Activated naive CD4-positive, alpha-beta T cell treated with anti-CD3 and anti-CD28 coated beads, Interleukin-2, amount 10 ng/mL, durations not matched to agents 7 days and 5 days (primary cell): ENCODE measurements at regions not wholly inside any gene's neighbourhood (a gene's known extent, or its start where the extent isn't known, plus 50 kb on each side); places are given as distances from the start of the nearest gene placed in this dataset.

Experiments used
- CTCF ChIA-PET: fragments of 350-600 bp; sonication (Branson Sonifier 250); formaldehyde crosslinking; loops from one replicate; lab custom pipeline; 2021; ENCODE audit warnings: antibody characterized with exemption; lab: Charles Lee
- DNase-seq: peaks from one replicate; pipeline ENCODE4 v3.0.0-alpha.2; 2020
- H3K27ac Mint-ChIP-seq: one replicate; pipeline ENCODE4 v1.8.0; 2021; ENCODE audit warnings: mild to moderate bottlenecking, moderate library complexity, mixed read lengths
- H3K27me3 Mint-ChIP-seq: one replicate; pipeline ENCODE4 v1.8.0; 2021; ENCODE audit warnings: mild to moderate bottlenecking, mixed read lengths
- H3K36me3 Mint-ChIP-seq: one replicate; pipeline ENCODE4 v1.8.0; 2021; ENCODE audit warnings: mixed read lengths
- H3K4me1 Mint-ChIP-seq: one replicate; pipeline ENCODE4 v1.8.0; 2021; ENCODE audit warnings: mixed read lengths
- H3K4me3 Mint-ChIP-seq: one replicate; pipeline ENCODE4 v1.8.0; 2021; ENCODE audit warnings: mild to moderate bottlenecking, moderate library complexity, mixed read lengths
- H3K9me3 Mint-ChIP-seq: one replicate; pipeline ENCODE4 v1.8.0; 2021; ENCODE audit warnings: mixed read lengths

- no peaks in the 10 kb centered on the region for H3K4me1 Mint-ChIP-seq
- CTCF ChIA-PET, result no interaction called here
- no peak for DNase-seq
- peaks cover 12% of the 10 kb centered on the region for H3K27me3 Mint-ChIP-seq
- no peaks in the 10 kb centered on the region for H3K9me3 Mint-ChIP-seq
- no peak overlapping the region for H3K4me3 Mint-ChIP-seq
- H3K36me3 Mint-ChIP-seq, result no peaks in the 10 kb centered on the region
- H3K27ac Mint-ChIP-seq, result no peak overlapping the region
Measured at GRCh38 chr15:58235961-58236360, 97.8 kb downstream of the AQP9 start.

DNA sequence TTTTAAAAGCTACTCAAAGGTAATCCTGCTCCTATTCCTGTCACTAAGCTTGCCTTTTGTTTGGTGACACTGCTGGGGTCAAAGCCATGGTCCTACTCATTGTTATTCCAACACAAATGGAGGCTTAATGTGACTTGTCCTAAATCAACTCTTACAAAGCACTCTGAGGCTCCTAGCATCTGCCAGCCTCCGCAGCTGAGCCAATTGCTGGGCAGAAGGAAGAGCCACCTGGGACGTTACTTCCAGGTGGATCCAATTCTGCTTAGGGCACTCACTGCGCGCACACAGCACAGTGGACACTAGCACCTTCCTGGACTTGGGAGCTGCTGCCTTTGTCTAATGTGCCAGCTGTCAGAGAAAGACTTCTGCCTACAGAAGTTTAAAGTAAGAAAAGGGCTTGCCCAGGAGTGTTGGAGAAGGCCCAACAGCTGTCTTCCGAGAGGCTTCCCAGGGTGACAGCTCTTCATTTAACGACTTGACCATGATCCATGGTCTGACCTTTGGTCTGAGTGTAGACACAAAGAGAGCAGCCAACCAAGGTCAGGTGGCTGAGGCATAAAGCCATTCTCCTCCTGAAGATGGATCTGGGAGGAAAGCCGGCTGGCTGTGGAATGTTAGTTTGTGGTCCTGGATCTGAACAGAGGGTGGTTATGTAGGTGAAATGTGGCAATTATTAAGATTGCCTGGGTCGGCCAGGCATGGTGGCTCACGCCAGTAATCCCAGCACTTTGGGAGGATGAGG, 102.2 kb downstream of the AQP9 start:
- Mint-ChIP-seq H3K4me3 (no peak overlapping the region), H3K4me1 (peaks cover 3% of the 10 kb centered on the region), H3K36me3 (no peaks in the 10 kb centered on the region)

DNA sequence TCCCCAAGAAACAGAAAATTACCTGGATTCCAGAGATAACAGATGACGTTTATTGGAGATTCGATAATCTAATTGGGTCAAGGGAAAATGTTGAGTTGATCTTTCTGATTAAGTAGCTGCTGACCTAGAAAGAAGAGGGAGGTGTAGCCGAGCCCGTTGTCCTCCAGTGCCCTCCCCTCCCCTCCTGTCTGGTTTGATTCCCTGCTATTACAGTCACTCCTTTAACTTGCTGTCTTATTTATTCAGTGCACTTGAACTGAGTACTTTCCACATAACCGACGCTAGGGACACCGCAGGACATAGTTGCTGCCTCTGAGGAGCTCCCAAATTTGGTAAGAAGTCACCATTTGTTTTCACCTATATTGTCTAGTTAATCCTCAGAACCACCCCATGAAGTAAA, 103.7 kb downstream of the AQP9 start:
- DNase-seq, result no peak
- Mint-ChIP-seq H3K4me1 (peaks cover 7% of the 10 kb centered on the region), H3K36me3 (no peaks in the 10 kb centered on the region), H3K9me3 (no peaks in the 10 kb centered on the region), H3K27me3 (peaks cover 15% of the 10 kb centered on the region), H3K27ac (no peak overlapping the region), H3K4me3 (no peak overlapping the region)
- CTCF ChIA-PET, result interaction anchor here (0.6 kb wide), 1 partner anchor 772 kb away, joined by 3 read pairs; no protein-coding TSS in a partner anchor

More for the DNA sequence above, 102.2 kb downstream of the AQP9 start:
- CTCF ChIA-PET, result interaction anchor here (0.5 kb wide), 1 partner anchor 771 kb away, joined by 3 read pairs; no protein-coding TSS in a partner anchor
- Mint-ChIP-seq H3K27me3 (peaks cover 12% of the 10 kb centered on the region), H3K9me3 (no peaks in the 10 kb centered on the region), H3K27ac (no peak overlapping the region)
- DNase-seq, result no peak

- peaks cover 15% of the 10 kb centered on the region for H3K27me3 Mint-ChIP-seq
- H3K4me1 Mint-ChIP-seq, result peaks cover 7% of the 10 kb centered on the region
- no peaks in the 10 kb centered on the region for H3K36me3 Mint-ChIP-seq
- H3K4me3 Mint-ChIP-seq, result no peak overlapping the region
- H3K9me3 Mint-ChIP-seq, result no peaks in the 10 kb centered on the region
- no peak for DNase-seq
- H3K27ac Mint-ChIP-seq, result no peak overlapping the region
- CTCF ChIA-PET, result no interaction called here
Measured at GRCh38 chr15:58243070-58243469, 104.9 kb downstream of the AQP9 start.

DNA sequence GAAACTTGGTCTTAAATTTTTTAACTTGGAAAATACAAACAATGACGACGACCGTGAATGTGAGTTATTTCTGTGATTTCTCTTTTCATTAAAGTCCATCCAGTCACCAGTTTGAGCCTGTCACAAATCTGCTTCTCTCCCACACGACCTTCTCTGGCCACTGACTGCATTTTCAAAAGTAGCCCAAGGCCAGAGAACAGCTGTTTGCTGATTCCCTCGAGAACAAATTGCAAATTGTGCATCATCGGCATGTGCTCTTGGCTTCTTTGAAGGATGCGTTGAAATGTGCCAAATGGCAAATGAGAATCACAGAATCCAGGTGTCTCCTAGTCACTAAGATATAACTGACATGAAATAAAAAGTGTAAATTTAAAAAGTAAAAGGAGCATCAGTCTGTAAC, 106.4 kb downstream of the AQP9 start:
- DNase-seq, result no peak
- H3K9me3 Mint-ChIP-seq, result no peaks in the 10 kb centered on the region
- H3K36me3 Mint-ChIP-seq, result no peaks in the 10 kb centered on the region
- CTCF ChIA-PET, result no interaction called here
- peaks cover 12% of the 10 kb centered on the region for H3K4me1 Mint-ChIP-seq
- H3K27ac Mint-ChIP-seq, result no peak overlapping the region
- H3K4me3 Mint-ChIP-seq, result no peak overlapping the region
- peaks cover 15% of the 10 kb centered on the region for H3K27me3 Mint-ChIP-seq

- CTCF ChIA-PET, result interaction anchor here (1.5 kb wide), 1 partner anchor 18 kb away, joined by 3 read pairs; no protein-coding TSS in a partner anchor
- no peak for DNase-seq
- H3K9me3 Mint-ChIP-seq, result no peaks in the 10 kb centered on the region
- H3K27me3 Mint-ChIP-seq, result peaks cover 15% of the 10 kb centered on the region
- no peak overlapping the region for H3K27ac Mint-ChIP-seq
- peaks cover 27% of the 10 kb centered on the region for H3K4me1 Mint-ChIP-seq
- no peak overlapping the region for H3K4me3 Mint-ChIP-seq
- H3K36me3 Mint-ChIP-seq, result no peaks in the 10 kb centered on the region
Measured at GRCh38 chr15:58246041-58246440, 107.9 kb downstream of the AQP9 start.

- peaks cover 25% of the 10 kb centered on the region for H3K27me3 Mint-ChIP-seq
- no peaks in the 10 kb centered on the region for H3K36me3 Mint-ChIP-seq
- H3K4me1 Mint-ChIP-seq, result peaks cover 28% of the 10 kb centered on the region
- H3K9me3 Mint-ChIP-seq, result no peaks in the 10 kb centered on the region
- no peak overlapping the region for H3K27ac Mint-ChIP-seq
- no peak overlapping the region for H3K4me3 Mint-ChIP-seq
- no peak for DNase-seq
- CTCF ChIA-PET, result interaction anchor here (0.7 kb wide), 1 partner anchor 21 kb away, joined by 3 read pairs; no protein-coding TSS in a partner anchor
Measured at GRCh38 chr15:58247855-58248842, 110.0 kb downstream of the AQP9 start.

DNA sequence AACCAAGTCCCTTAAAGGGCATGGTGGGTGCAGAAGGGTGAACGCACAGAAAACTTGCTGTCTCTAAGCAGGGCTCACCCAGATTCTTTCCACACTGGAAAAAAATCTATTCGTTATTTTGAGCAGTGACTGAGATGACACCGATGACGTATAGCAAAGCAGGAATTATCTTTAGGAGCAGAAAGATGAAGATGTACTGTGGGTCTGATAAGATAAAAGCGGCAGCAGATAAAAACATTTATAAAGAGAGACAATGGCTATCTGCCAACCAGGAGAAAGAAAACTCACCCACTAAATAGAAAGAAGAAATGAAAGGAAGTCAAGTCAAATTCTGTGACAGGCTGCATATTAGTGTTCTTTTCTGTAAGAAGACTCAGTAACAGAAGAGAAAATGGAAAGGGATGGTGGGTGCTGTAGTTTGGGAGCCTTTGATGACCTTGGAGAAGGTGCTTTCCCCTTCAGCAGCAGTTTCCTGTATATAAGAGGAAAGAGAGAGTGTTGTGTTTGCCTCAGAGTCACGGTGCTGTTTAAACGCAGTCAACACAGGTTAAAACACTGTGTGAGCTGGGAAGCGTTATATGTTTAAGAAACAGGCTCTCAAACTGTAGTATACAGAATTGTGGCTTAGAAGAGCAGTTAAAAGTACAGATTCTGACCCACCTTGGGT, 111.6 kb downstream of the AQP9 start:
- peak overlapping the region; percentile 68 for H3K27ac Mint-ChIP-seq
- H3K4me1 Mint-ChIP-seq, result peaks cover 28% of the 10 kb centered on the region
- no peaks in the 10 kb centered on the region for H3K9me3 Mint-ChIP-seq
- H3K4me3 Mint-ChIP-seq, result peak overlapping the region; percentile 29
- peaks cover 22% of the 10 kb centered on the region for H3K27me3 Mint-ChIP-seq
- CTCF ChIA-PET, result interaction anchor here (0.9 kb wide), 1 partner anchor 37 kb away, joined by 3 read pairs; no protein-coding TSS in a partner anchor
- H3K36me3 Mint-ChIP-seq, result no peaks in the 10 kb centered on the region
- DNase-seq, result peak; percentile 49

DNA sequence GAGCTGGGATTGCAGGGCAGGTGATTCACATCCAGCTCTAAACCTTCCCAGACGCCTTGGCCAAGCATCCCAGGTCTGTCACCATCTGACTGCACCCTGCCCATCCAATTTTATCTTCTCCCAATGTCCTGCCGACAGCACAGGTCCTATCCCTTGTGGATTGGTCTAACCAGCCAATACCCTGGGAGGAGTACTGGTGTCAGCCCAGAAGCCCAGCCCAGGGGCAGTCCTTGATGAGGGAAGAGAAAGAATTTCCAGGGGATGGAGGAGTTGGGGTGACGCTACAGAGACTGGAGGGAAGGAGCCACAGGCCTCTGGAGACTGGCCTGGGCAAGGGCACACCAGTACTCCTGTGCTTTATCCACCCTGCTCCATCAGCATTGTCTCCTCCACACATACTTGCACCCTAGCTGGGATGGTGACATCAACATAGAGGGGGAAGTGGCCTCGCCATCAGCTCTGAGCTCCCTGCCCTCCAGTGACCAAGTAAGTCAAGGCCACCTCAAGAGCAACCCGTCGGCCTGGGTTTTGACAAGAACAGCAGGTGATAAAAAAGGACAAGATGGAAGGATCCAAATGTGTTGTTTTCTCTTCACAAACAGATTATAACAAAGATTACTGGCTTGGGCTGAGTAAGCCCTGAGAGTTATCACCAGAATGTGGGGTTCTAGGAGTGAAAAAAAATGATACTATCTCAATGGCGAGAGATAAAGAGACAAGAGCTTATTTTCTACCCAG, 114.6 kb downstream of the AQP9 start:
- peaks cover 30% of the 10 kb centered on the region for H3K27me3 Mint-ChIP-seq
- CTCF ChIA-PET, result interaction anchor here (1.3 kb wide), 2 partner anchors 16 to 25 kb away, joined by 3 to 4 read pairs; no protein-coding TSS in a partner anchor
- no peak for DNase-seq
- H3K27ac Mint-ChIP-seq, result no peak overlapping the region
- peaks cover 21% of the 10 kb centered on the region for H3K4me1 Mint-ChIP-seq
- H3K36me3 Mint-ChIP-seq, result no peaks in the 10 kb centered on the region
- H3K9me3 Mint-ChIP-seq, result no peaks in the 10 kb centered on the region
- no peak overlapping the region for H3K4me3 Mint-ChIP-seq

DNA sequence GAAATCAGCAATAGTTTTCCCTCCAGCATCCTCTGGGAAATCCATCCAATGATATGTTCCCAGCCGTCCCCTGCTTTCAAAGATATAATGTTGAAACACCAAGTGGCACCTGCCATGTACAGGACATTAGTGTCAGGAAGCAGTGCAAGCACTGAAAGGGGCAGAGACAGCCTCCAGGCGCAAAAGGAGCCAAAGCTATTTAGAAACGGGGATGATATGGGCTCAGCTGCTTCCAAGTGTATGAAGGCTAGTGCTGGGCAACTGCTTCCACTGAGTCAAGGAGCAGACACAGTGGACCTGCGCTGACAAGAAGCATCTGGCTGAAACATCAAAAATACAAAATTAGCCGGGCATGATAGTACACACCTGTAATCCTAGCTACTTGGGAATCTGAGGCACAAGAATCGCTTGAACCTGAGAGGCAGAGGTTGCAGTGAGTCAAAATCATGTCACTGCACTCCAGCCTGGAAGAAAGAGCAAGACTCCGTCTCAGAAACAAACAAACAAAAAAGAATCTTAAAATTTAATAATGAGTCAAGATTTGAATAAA, 119.7 kb downstream of the AQP9 start:
- CTCF ChIA-PET, result no interaction called here
- Mint-ChIP-seq H3K4me1 (no peaks in the 10 kb centered on the region), H3K36me3 (no peaks in the 10 kb centered on the region), H3K9me3 (no peaks in the 10 kb centered on the region), H3K27ac (no peak overlapping the region), H3K27me3 (peaks cover 32% of the 10 kb centered on the region), H3K4me3 (no peak overlapping the region)
- no peak for DNase-seq

DNA sequence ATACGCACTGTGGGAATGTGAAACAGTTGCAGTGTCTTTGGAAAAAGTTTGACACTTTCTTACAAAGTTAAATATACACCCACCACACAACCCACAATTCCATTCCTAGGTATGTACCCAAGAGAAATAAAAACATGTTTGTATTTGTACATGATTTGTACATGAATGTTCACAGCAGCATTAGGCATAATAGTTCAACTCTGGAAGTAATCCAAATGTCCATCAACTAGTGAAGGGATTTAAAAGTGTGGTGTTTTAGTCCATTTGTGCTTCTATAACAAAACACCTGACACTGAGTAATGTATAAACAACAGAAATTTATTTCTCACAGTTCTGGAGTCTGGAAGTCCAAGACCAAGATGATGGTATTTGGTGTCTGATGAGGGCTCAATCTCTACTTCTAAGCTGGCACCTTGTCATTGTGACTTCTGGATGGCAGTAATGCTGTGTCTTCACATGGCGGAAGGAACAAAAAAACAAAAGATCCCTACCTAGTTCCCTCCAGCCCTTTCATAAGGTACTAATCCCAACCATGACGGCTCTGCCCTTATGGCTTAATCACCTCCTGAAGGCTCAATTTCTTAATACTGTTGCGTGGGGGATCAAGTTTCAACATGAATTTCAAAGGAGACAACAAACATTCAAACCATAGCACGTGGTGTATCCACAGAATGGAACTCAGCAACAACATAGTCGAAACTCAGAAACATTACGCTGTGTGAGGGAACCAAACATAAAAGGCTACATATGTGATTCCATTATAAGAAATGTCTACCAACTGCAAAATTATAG, 120.5 kb downstream of the AQP9 start:
- no peak for DNase-seq

GRCh38 chr15:58260205-58260724, 122.1 kb downstream of the AQP9 start:
- H3K9me3 Mint-ChIP-seq, result no peaks in the 10 kb centered on the region
- CTCF ChIA-PET, result no interaction called here
- peaks cover 6% of the 10 kb centered on the region for H3K4me1 Mint-ChIP-seq
- no peak overlapping the region for H3K4me3 Mint-ChIP-seq
- H3K36me3 Mint-ChIP-seq, result no peaks in the 10 kb centered on the region
- H3K27ac Mint-ChIP-seq, result no peak overlapping the region
- no peak for DNase-seq
- H3K27me3 Mint-ChIP-seq, result peaks cover 31% of the 10 kb centered on the region

More for the DNA sequence above, 120.5 kb downstream of the AQP9 start:
- no peak overlapping the region for H3K4me3 Mint-ChIP-seq
- no peaks in the 10 kb centered on the region for H3K9me3 Mint-ChIP-seq
- no peak overlapping the region for H3K27ac Mint-ChIP-seq
- CTCF ChIA-PET, result no interaction called here
- no peaks in the 10 kb centered on the region for H3K36me3 Mint-ChIP-seq
- H3K27me3 Mint-ChIP-seq, result peaks cover 31% of the 10 kb centered on the region
- peaks cover under 1% of the 10 kb centered on the region for H3K4me1 Mint-ChIP-seq
